Breast epithelium (tissue), 4 donors: ENCODE measurements at regions not wholly inside any gene's neighbourhood (a gene's known extent, or its start where the extent isn't known, plus 50 kb on each side); places are given as distances from the start of the nearest gene placed in this dataset.

ENCODE experiments used
- DNase-seq, 2 donors: peaks; one replicate each; pipeline ENCODE4 v3.0.0-alpha.2; 2019; ENCODE audit warnings: low spot score in 2 of 2
- H3K27ac ChIP-seq, 2 donors: fragments of 200-600 bp; sonication (generic) in 1 of 2; one replicate each; pipeline ENCODE4 v1.5.1; 2016 to 2019; ENCODE audit warnings: mild to moderate bottlenecking in 1 of 2
- H3K27me3 ChIP-seq, 2 donors: fragments of 200-600 bp; sonication (generic) in 1 of 2; one replicate each; pipeline versions ENCODE4 v1.5.1 to v1.6.0; 2017 to 2019; ENCODE audit warnings: control low read depth in 1 of 2, mild to moderate bottlenecking in 1 of 2
- H3K36me3 ChIP-seq: fragments of 200-600 bp; one replicate; pipeline ENCODE4 v1.5.1; 2019
- H3K4me1 ChIP-seq, 2 donors: fragments of 200-600 bp; sonication (generic); one replicate each; pipeline ENCODE4 v1.5.1; 2016 to 2019; ENCODE audit warnings: control low read depth in 1 of 2
- H3K4me3 ChIP-seq, 3 donors: fragments of 200-600 bp; sonication (generic); 1 replicate in 2 of 3; 2 replicates in 1 of 3; pipeline ENCODE4 v1.5.1; 2016 to 2019; ENCODE audit warnings: mild to moderate bottlenecking in 3 of 3, moderate library complexity in 2 of 3
- H3K9me3 ChIP-seq, 2 donors: fragments of 200-600 bp; sonication (generic) in 1 of 2; one replicate each; pipeline ENCODE4 v1.5.1; 2016 to 2019; ENCODE audit warnings: control low read depth in 1 of 2
- CTCF ChIP-seq, 3 donors: fragments of 450-650 bp; IDR thresholded peaks; one replicate each; pipeline ENCODE4 v1.5.1; 2016 to 2017; ENCODE audit warnings: antibody characterized with exemption in 3 of 3, mild to moderate bottlenecking in 3 of 3, moderate library complexity in 3 of 3
- POLR2A ChIP-seq: fragments of 450-650 bp; IDR thresholded peaks from one replicate; pipeline ENCODE4 v1.6.1; 2016; ENCODE audit warnings: antibody characterized with exemption, mild to moderate bottlenecking, moderate library complexity
- POLR2AphosphoS5 ChIP-seq, 3 donors: sonication (generic); formaldehyde crosslinking; IDR thresholded peaks; one replicate each; pipeline ENCODE4 v1.6.1; 2017; ENCODE audit warnings: antibody characterized with exemption in 3 of 3
- intact Hi-C: fragments of 100-400 bp; cut with DNase I; formaldehyde crosslinking; loops from one replicate; pipeline ENCODE4 v1.15.1; 2023; ENCODE audit warnings: low total_unique reads

- Histone ChIP-seq H3K36me3 (no peaks in the 10 kb centered on the region), H3K27me3 (no peaks in the 10 kb centered on the region), H3K9me3 (no peaks in the 10 kb centered on the region), H3K27ac (peak overlapping the region; percentile 43 to 71), H3K4me3 (no peak overlapping the region), H3K4me1 (peaks cover 0 to 15% of the 10 kb centered on the region in 2 donors)
- intact Hi-C loops, result no loop called here
- DNase-seq, result no peak
- TF ChIP-seq POLR2A, result no peak
- TF ChIP-seq POLR2AphosphoS5 (IDR thresholded peaks at IDR 0.05), result no peak
- no peak for TF ChIP-seq CTCF (IDR thresholded peaks at IDR 0.05)
Observed at GRCh38 chr1:56377431-56377830, 201.9 kb downstream of the PLPP3 start.

- H3K4me3 ChIP-seq, result no peak overlapping the region
- intact Hi-C loops, result no loop called here
- peak overlapping the region; percentile 43 to 71 for H3K27ac ChIP-seq
- H3K9me3 ChIP-seq, result no peaks in the 10 kb centered on the region
- H3K36me3 ChIP-seq, result no peaks in the 10 kb centered on the region
- H3K4me1 ChIP-seq, result peaks cover 0 to 15% of the 10 kb centered on the region in 2 donors
- no peaks in the 10 kb centered on the region for H3K27me3 ChIP-seq
- TF ChIP-seq POLR2A, result no peak
- TF ChIP-seq CTCF (IDR thresholded peaks at IDR 0.05), result no peak
- TF ChIP-seq POLR2AphosphoS5 (IDR thresholded peaks at IDR 0.05), result peak in 1 of 3 donors; percentile 14
- peak in 1 of 2 donors; percentile 68 for DNase-seq
Observed at GRCh38 chr1:56376188-56376984, 203.0 kb downstream of the PLPP3 start.

- H3K9me3 ChIP-seq, result no peaks in the 10 kb centered on the region
- H3K4me3 ChIP-seq, result no peak overlapping the region
- no peak for DNase-seq
- no peaks in the 10 kb centered on the region for H3K27me3 ChIP-seq
- no peak overlapping the region for H3K27ac ChIP-seq
- peaks cover 0 to 15% of the 10 kb centered on the region in 2 donors for H3K4me1 ChIP-seq
- H3K36me3 ChIP-seq, result no peaks in the 10 kb centered on the region
- TF ChIP-seq CTCF (IDR thresholded peaks at IDR 0.05), result no peak
- no peak for TF ChIP-seq POLR2A
- TF ChIP-seq POLR2AphosphoS5 (IDR thresholded peaks at IDR 0.05), result no peak
- intact Hi-C loops, result no loop called here
Observed at GRCh38 chr1:56375326-56375804, 204.0 kb downstream of the PLPP3 start.

- H3K36me3 ChIP-seq, result no peaks in the 10 kb centered on the region
- no peak overlapping the region for H3K27ac ChIP-seq
- H3K9me3 ChIP-seq, result no peaks in the 10 kb centered on the region
- no peak for DNase-seq
- H3K4me1 ChIP-seq, result peaks cover 0 to 15% of the 10 kb centered on the region in 2 donors
- no peak for TF ChIP-seq CTCF (IDR thresholded peaks at IDR 0.05)
- no peak for TF ChIP-seq POLR2AphosphoS5 (IDR thresholded peaks at IDR 0.05)
- no peak for TF ChIP-seq POLR2A
- no peaks in the 10 kb centered on the region for H3K27me3 ChIP-seq
- no peak overlapping the region for H3K4me3 ChIP-seq
- intact Hi-C loops, result no loop called here
Observed at GRCh38 chr1:56374026-56374974, 205.1 kb downstream of the PLPP3 start.
